ENCODE measurements at regions not wholly inside any gene's neighbourhood (a gene's known extent, or its start where the extent isn't known, plus 50 kb on each side); places are given as distances from the start of the nearest gene placed in this dataset.

- no peak for TF ChIP-seq CTCF (IDR thresholded peaks at IDR 0.05)
- H3K4me3 ChIP-seq: no peak overlapping the region
- no peak for DNase-seq (ENCODE audit: low spot score)
Measured at GRCh38 chr2:160862226-160862625, 298.0 kb upstream of the TANK start.

GRCh38 chr2:160868891-160869290 is 291.3 kb upstream of the TANK start:
- DNase-seq (ENCODE audit: low spot score): no peak
- H3K27ac ChIP-seq: peak overlapping the region in 1 of 2 donors; percentile 47
- no peak overlapping the region for H3K4me3 ChIP-seq
- no peak for TF ChIP-seq CTCF (IDR thresholded peaks at IDR 0.05)

More at GRCh38 chr2:160862226-160862625, 298.0 kb upstream of the TANK start:
- H3K27ac ChIP-seq: no peak overlapping the region

GRCh38 chr2:160869411-160869810 is 290.8 kb upstream of the TANK start:
- Histone ChIP-seq H3K4me3 (no peak overlapping the region), H3K27ac (peak overlapping the region in 1 of 2 donors; percentile 47)
- no peak for TF ChIP-seq CTCF (IDR thresholded peaks at IDR 0.05)

GRCh38 chr2:160870729-160871465 is 289.3 kb upstream of the TANK start:
- no peak overlapping the region for H3K4me3 ChIP-seq
- peak overlapping the region in 1 of 2 donors; percentile 14 for H3K27ac ChIP-seq
- no peak for DNase-seq (ENCODE audit: low spot score)
- TF ChIP-seq CTCF (IDR thresholded peaks at IDR 0.05): no peak

More at GRCh38 chr2:160869411-160869810, 290.8 kb upstream of the TANK start:
- no peak for DNase-seq (ENCODE audit: low spot score)

- no peak overlapping the region for H3K27ac ChIP-seq
- DNase-seq (ENCODE audit: low spot score): no peak
- no peak for TF ChIP-seq CTCF (IDR thresholded peaks at IDR 0.05)
- no peak overlapping the region for H3K4me3 ChIP-seq
Measured at GRCh38 chr2:160871953-160872352, 288.3 kb upstream of the TANK start.

- Histone ChIP-seq H3K4me3 (no peak overlapping the region), H3K27ac (no peak overlapping the region)
- no peak for DNase-seq (ENCODE audit: low spot score)
- no peak for TF ChIP-seq CTCF (IDR thresholded peaks at IDR 0.05)
Measured at GRCh38 chr2:160876029-160876428, 284.2 kb upstream of the TANK start.

GRCh38 chr2:160876765-160877164 is 283.5 kb upstream of the TANK start:
- Histone ChIP-seq H3K27ac (no peak overlapping the region), H3K4me3 (no peak overlapping the region)
- DNase-seq (ENCODE audit: low spot score): no peak
- TF ChIP-seq CTCF (IDR thresholded peaks at IDR 0.05): no peak

All from coronary artery (tissue), 2 donors.